ENCODE measurements at regions not wholly inside any gene's neighbourhood (a gene's known extent, or its start where the extent isn't known, plus 50 kb on each side); places are given as distances from the start of the nearest gene placed in this dataset.

DNA sequence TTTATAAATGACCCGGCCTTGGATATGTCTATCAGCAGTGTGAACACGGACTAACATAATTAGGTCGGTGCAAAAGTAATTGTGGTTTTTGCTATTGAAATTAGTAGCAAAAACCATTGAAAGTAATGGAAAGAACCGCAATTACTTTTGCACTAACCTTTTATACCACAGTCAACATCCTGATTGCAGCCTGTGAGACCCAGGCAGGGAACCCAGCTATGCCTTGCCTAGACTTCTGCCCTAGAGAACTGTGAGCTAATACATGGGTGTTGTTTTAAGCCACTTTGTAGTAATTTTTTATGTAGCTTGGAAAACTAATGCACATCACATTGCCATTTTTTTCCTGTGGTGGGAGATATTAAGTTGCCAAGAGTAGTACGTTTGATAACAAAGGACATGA is 120.7 kb downstream of the SCG2 start:
- Histone ChIP-seq H3K27ac (no peak overlapping the region), H3K4me3 (no peak overlapping the region), H3K9me3 (no peaks in the 10 kb centered on the region), H3K4me1 (no peaks in the 10 kb centered on the region), H3K4me2 (no peak overlapping the region)
- no peak for FAIRE-seq
- POLR2A ChIA-PET = no interaction called here
- TF ChIP-seq EHMT2 (IDR thresholded peaks at IDR 0.05; ENCODE audit: low read depth) (no peak), FOSL2 (IDR thresholded peaks at IDR 0.05) (no peak), FOSL2 (CRISPR knock-in tag; IDR thresholded peaks at IDR 0.05) (no peak)
- CTCF ChIA-PET = no interaction called here
- 55% methylated on average over 5 of the region's 5 CpGs for WGBS (ENCODE audit: missing lambda C conversion rate)
- ATAC-seq = no peak
- DNase-seq (ENCODE audit: low read depth in 1 of 2, low spot score in 1 of 2) = no peak

DNA sequence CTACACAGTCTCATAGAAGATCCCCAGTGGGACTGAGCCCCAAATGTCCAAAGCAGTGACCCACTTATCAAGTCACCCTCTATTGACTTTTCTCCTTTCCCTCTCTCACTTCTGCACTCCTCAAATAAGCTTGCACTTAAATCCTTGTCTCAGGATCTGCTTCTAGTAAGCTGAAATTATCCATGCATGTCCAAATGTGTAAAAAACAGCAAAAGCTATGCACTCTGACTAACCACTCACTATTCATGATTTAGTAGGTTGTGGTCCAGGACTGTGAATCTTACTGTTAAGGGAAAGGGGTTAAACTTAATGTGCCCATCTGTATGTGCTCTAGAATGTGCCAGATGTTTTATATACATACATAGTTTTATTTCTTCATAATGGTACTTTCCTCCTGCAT is 115.4 kb downstream of the SCG2 start:
- Histone ChIP-seq H3K4me2 (no peak overlapping the region), H3K4me1 (no peaks in the 10 kb centered on the region), H3K4me3 (no peak overlapping the region), H3K27ac (no peak overlapping the region), H3K9me3 (no peaks in the 10 kb centered on the region)
- TF ChIP-seq POLR2A (IDR thresholded peaks at IDR 0.05; ENCODE audit: low read length) (no peak), MAX (IDR thresholded peaks at IDR 0.05) (no peak), FOXS1 (CRISPR knock-in tag; IDR thresholded peaks at IDR 0.05) (no peak), ZFP36 (IDR thresholded peaks at IDR 0.05; ENCODE audit: borderline replicate concordance, partially characterized antibody) (no peak), NPAS2 (CRISPR knock-in tag; IDR thresholded peaks at IDR 0.05; ENCODE audit: borderline replicate concordance) (no peak), CBX2 (IDR thresholded peaks at IDR 0.05; ENCODE audit: borderline replicate concordance, low read depth) (no peak), GATA3 (IDR thresholded peaks at IDR 0.05; ENCODE audit: borderline replicate concordance) (no peak), TFCP2L1 (CRISPR knock-in tag; IDR thresholded peaks at IDR 0.05) (no peak), E2F6 (IDR thresholded peaks at IDR 0.05; ENCODE audit: borderline replicate concordance, low read depth) (no peak), KDM1A (IDR thresholded peaks at IDR 0.05; ENCODE audit: low read depth) (no peak), ZSCAN20 (CRISPR knock-in tag; IDR thresholded peaks at IDR 0.05) (no peak), BHLHE40 (IDR thresholded peaks at IDR 0.05; ENCODE audit: low read depth, low read length) (no peak), CHD2 (IDR thresholded peaks at IDR 0.05; ENCODE audit: low read length, partially characterized antibody) (no peak), SREBF2 (IDR thresholded peaks at IDR 0.05) (no peak), ZC3H11A (IDR thresholded peaks at IDR 0.05) (no peak)
- TF ChIP-seq, protein P1, sequence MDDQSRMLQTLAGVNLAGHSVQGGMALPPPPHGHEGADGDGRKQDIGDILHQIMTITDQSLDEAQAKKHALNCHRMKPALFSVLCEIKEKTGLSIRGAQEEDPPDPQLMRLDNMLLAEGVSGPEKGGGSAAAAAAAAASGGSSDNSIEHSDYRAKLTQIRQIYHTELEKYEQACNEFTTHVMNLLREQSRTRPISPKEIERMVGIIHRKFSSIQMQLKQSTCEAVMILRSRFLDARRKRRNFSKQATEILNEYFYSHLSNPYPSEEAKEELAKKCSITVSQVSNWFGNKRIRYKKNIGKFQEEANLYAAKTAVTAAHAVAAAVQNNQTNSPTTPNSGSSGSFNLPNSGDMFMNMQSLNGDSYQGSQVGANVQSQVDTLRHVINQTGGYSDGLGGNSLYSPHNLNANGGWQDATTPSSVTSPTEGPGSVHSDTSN (IDR thresholded peaks at IDR 0.05) = no peak
- TF ChIP-seq, protein P2, sequence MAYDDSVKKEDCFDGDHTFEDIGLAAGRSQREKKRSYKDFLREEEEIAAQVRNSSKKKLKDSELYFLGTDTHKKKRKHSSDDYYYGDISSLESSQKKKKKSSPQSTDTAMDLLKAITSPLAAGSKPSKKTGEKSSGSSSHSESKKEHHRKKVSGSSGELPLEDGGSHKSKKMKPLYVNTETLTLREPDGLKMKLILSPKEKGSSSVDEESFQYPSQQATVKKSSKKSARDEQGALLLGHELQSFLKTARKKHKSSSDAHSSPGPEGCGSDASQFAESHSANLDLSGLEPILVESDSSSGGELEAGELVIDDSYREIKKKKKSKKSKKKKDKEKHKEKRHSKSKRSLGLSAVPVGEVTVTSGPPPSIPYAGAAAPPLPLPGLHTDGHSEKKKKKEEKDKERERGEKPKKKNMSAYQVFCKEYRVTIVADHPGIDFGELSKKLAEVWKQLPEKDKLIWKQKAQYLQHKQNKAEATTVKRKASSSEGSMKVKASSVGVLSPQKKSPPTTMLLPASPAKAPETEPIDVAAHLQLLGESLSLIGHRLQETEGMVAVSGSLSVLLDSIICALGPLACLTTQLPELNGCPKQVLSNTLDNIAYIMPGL (CRISPR knock-in tag; IDR thresholded peaks at IDR 0.05; ENCODE audit: borderline replicate concordance) = no peak
- no peak for ATAC-seq
- FAIRE-seq = no peak
- ChIA-PET CTCF (interaction anchor here (0.6 to 1.0 kb wide), 3 partner anchors 20 to 115 kb away, joined by 3 read pairs; partner anchors contain the start of gene SCG2), POLR2A (no interaction called here)
- DNase-seq (ENCODE audit: low read depth in 1 of 2, low spot score in 1 of 2) = no peak

DNA sequence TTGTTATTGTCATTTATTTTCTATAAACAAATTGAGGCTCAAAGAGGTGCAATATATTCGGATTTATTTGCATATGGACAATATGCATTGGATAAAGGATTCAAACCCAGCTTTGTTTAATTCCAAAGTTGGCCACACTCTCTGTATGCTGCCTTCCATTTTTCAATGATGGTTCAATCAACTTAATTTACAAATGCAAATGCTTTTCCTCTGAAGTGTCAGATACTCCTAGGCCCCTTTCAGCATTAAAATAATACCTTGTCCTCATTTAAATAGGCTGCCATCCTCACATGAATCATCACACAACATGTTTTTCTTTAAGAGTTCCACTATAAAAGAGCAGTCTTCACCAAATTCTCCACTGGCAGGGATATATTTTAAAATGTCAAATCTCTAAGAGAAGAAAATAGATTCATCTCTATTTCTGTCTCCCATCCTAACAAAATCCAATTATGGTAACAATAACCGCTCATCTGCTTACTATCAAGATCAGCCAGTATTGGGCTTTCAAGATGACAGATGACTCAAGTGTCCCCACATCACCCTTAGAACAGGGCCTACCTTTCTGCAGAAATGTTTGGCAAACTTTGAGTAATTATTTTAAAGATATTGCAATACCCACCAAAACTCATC is 114.8 kb downstream of the SCG2 start:
- WGBS (ENCODE audit: missing lambda C conversion rate) = 55% methylated on average over 2 of the region's 2 CpGs
- CTCF ChIA-PET = interaction anchor here (0.6 to 1.0 kb wide), 2 partner anchors 30 to 115 kb away, joined by 3 read pairs; partner anchors contain the start of gene SCG2
- no peaks in the 10 kb centered on the region for H3K4me1 ChIP-seq
- H3K27ac ChIP-seq = no peak overlapping the region
- POLR2A ChIA-PET = no interaction called here
- ATAC-seq (no peak), FAIRE-seq (no peak), DNase-seq (ENCODE audit: low read depth in 1 of 2, low spot score in 1 of 2) (no peak)
- H3K4me2 ChIP-seq = no peak overlapping the region
- H3K4me3 ChIP-seq = no peak overlapping the region
- TF ChIP-seq SMC3 (IDR thresholded peaks at IDR 0.05) = no peak
- TF ChIP-seq, protein P3, sequence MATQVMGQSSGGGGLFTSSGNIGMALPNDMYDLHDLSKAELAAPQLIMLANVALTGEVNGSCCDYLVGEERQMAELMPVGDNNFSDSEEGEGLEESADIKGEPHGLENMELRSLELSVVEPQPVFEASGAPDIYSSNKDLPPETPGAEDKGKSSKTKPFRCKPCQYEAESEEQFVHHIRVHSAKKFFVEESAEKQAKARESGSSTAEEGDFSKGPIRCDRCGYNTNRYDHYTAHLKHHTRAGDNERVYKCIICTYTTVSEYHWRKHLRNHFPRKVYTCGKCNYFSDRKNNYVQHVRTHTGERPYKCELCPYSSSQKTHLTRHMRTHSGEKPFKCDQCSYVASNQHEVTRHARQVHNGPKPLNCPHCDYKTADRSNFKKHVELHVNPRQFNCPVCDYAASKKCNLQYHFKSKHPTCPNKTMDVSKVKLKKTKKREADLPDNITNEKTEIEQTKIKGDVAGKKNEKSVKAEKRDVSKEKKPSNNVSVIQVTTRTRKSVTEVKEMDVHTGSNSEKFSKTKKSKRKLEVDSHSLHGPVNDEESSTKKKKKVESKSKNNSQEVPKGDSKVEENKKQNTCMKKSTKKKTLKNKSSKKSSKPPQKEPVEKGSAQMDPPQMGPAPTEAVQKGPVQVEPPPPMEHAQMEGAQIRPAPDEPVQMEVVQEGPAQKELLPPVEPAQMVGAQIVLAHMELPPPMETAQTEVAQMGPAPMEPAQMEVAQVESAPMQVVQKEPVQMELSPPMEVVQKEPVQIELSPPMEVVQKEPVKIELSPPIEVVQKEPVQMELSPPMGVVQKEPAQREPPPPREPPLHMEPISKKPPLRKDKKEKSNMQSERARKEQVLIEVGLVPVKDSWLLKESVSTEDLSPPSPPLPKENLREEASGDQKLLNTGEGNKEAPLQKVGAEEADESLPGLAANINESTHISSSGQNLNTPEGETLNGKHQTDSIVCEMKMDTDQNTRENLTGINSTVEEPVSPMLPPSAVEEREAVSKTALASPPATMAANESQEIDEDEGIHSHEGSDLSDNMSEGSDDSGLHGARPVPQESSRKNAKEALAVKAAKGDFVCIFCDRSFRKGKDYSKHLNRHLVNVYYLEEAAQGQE (IDR thresholded peaks at IDR 0.05) = no peak
- TF ChIP-seq, protein P4, sequence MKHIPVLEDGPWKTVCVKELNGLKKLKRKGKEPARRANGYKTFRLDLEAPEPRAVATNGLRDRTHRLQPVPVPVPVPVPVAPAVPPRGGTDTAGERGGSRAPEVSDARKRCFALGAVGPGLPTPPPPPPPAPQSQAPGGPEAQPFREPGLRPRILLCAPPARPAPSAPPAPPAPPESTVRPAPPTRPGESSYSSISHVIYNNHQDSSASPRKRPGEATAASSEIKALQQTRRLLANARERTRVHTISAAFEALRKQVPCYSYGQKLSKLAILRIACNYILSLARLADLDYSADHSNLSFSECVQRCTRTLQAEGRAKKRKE (CRISPR knock-in tag; IDR thresholded peaks at IDR 0.05; ENCODE audit: low read depth) = no peak
- TF ChIP-seq, protein P5, sequence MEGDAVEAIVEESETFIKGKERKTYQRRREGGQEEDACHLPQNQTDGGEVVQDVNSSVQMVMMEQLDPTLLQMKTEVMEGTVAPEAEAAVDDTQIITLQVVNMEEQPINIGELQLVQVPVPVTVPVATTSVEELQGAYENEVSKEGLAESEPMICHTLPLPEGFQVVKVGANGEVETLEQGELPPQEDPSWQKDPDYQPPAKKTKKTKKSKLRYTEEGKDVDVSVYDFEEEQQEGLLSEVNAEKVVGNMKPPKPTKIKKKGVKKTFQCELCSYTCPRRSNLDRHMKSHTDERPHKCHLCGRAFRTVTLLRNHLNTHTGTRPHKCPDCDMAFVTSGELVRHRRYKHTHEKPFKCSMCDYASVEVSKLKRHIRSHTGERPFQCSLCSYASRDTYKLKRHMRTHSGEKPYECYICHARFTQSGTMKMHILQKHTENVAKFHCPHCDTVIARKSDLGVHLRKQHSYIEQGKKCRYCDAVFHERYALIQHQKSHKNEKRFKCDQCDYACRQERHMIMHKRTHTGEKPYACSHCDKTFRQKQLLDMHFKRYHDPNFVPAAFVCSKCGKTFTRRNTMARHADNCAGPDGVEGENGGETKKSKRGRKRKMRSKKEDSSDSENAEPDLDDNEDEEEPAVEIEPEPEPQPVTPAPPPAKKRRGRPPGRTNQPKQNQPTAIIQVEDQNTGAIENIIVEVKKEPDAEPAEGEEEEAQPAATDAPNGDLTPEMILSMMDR (IDR thresholded peaks at IDR 0.05) = no peak
- TF ChIP-seq NPAS2 (CRISPR knock-in tag; IDR thresholded peaks at IDR 0.05; ENCODE audit: borderline replicate concordance) = no peak
- no peak for TF ChIP-seq GATA3 (IDR thresholded peaks at IDR 0.05; ENCODE audit: borderline replicate concordance)
- no peaks in the 10 kb centered on the region for H3K9me3 ChIP-seq

Data from A549 (cell line).